Pancreas (tissue), 10 donors: ENCODE measurements at regions not wholly inside any gene's neighbourhood (a gene's known extent, or its start where the extent isn't known, plus 50 kb on each side); places are given as distances from the start of the nearest gene placed in this dataset.

Source experiments
- ATAC-seq, 4 donors: fragments of 200-7000 bp; cut with Tn5 transposase; one replicate each; pipeline versions ENCODE4 v1.8.0 to v1.9.1; 2020; ENCODE audit warnings: mild to moderate bottlenecking in 4 of 4, moderate library complexity in 4 of 4
- DNase-seq, 6 donors: peaks; one replicate each; pipeline ENCODE4 v3.0.0-alpha.2; 2020
- FAIRE-seq: peaks from 2 replicates; lab custom pipeline; 2012; peaks lifted over from hg19 to GRCh38; lab: Jason Lieb, UNC
- H3K27ac ChIP-seq, 4 donors: fragments of 200-600 bp; sonication (generic); 1 replicate in 3 of 4; 2 replicates in 1 of 4; pipeline versions ENCODE4 v1.5.0 to v1.8.0; 2020
- H3K27me3 ChIP-seq, 4 donors: fragments of 200-600 bp; one replicate each; pipeline ENCODE4 v1.8.0; 2021
- H3K36me3 ChIP-seq, 3 donors: fragments of 200-600 bp; sonication (generic) in 1 of 3; one replicate each; pipeline versions ENCODE4 v1.5.0 to v1.8.0; 2020 to 2021
- H3K4me1 ChIP-seq, 3 donors: fragments of 200-600 bp; one replicate each; pipeline ENCODE4 v1.8.0; 2021
- H3K4me3 ChIP-seq, 4 donors: fragments of 200-600 bp; sonication (generic) in 2 of 4; one replicate each; pipeline versions ENCODE4 v1.5.0 to v1.8.0; 2020 to 2021
- H3K9me3 ChIP-seq, 4 donors: fragments of 200-600 bp; one replicate each; pipeline ENCODE4 v1.8.0; 2021
- CTCF ChIP-seq, 4 donors: fragments of 200-600 bp; sonication (generic) in 3 of 4; IDR thresholded peaks; one replicate each; pipeline versions ENCODE4 v1.5.0 to v1.8.0; 2021; ENCODE audit warnings: antibody characterized with exemption in 4 of 4
- WGBS, 2 donors: extraction: QIAGEN DNeasy Blood & Tissue Kit; methylation state at CpG; one replicate each; pipeline ENCODE4 v1.1.7; 2013; 5-methylcytosine and 5-hydroxymethylcytosine counted together
- intact Hi-C, 3 donors: fragments of 100-400 bp; cut with DNase I; formaldehyde crosslinking; loops; one replicate each; pipeline versions ENCODE4 v1.11.1 to v1.14.2; 2022
- donor health status: healthy with polysubstance abuse.
- donor health status: DM: no; HTN: no; CAD: no; lungs with moderate emphysema.
- donor health status: DM: no; HTN: no; CAD: no.
- donor health status: control.
- donor health status: control.
- donor health status: Bipolar disorder and iron deficiency.
- donor health status: DM: yes; HTN: yes; CAD: no.
- donor health status: DM: no; HTN: no; CAD: no.
- donor health status: DM: no; HTN: no; CAD: no.
- donor health status: DM: yes; HTN: yes; CAD: no.

DNA sequence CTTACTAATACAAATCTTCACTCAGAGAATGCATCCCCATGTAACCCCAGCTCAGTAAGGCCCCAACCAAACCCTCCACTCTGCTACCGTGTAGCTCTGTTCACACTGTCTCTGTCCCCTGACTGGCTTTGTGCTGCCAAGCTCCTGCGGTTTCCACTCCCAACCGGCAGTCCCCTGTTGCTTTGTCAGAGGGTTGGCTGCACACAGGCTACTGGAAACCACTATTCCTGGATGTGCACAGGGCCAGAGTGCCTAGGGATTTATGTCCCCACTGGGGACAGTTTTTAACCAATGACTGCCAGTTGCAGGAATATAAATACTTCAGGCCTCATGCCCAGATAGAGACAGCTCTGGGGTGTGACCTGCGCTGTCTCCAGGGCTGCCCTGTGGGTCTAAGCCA lies 157.1 kb upstream of the C16orf82 start:
- DNase-seq = no peak
- no peak for FAIRE-seq
- no peaks in the 10 kb centered on the region for H3K36me3 ChIP-seq
- intact Hi-C loops = no loop called here
- ATAC-seq = no peak
- no peaks in the 10 kb centered on the region for H3K4me1 ChIP-seq
- no peaks in the 10 kb centered on the region for H3K27me3 ChIP-seq
- H3K27ac ChIP-seq = no peak overlapping the region
- H3K9me3 ChIP-seq = no peaks in the 10 kb centered on the region
- TF ChIP-seq CTCF (IDR thresholded peaks at IDR 0.05) = no peak
- 54 to 69% methylated on average over 4 of the region's 4 CpGs for WGBS, 2 donors
- H3K4me3 ChIP-seq = no peak overlapping the region

DNA sequence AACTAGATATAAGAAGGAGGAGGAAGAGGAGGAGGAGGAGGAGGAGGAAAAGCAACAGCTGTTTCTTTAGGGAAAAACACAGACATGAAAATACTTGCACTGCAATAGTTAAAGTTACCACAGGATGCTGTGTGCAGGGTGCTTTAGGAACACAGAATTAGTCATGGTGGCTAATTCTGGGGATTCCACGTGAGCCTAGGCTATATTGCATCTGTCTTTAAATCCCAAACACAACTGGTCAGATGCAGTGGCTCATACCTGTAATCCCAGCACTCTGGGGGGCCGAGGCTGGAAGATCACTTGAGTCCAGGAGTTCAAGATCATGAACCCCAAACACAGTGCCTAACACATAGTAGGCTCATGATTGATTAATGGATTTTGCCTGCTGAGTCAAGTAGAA lies 155.3 kb upstream of the C16orf82 start:
- 34 to 44% methylated on average over 2 of the region's 2 CpGs for WGBS, 2 donors
- no peaks in the 10 kb centered on the region for H3K4me1 ChIP-seq
- no peak for TF ChIP-seq CTCF (IDR thresholded peaks at IDR 0.05)
- H3K27me3 ChIP-seq = no peaks in the 10 kb centered on the region
- intact Hi-C loops = no loop called here
- FAIRE-seq = no peak
- no peaks in the 10 kb centered on the region for H3K9me3 ChIP-seq
- no peak overlapping the region for H3K4me3 ChIP-seq
- H3K36me3 ChIP-seq = no peaks in the 10 kb centered on the region
- ATAC-seq = no peak
- H3K27ac ChIP-seq = no peak overlapping the region
- no peak for DNase-seq

DNA sequence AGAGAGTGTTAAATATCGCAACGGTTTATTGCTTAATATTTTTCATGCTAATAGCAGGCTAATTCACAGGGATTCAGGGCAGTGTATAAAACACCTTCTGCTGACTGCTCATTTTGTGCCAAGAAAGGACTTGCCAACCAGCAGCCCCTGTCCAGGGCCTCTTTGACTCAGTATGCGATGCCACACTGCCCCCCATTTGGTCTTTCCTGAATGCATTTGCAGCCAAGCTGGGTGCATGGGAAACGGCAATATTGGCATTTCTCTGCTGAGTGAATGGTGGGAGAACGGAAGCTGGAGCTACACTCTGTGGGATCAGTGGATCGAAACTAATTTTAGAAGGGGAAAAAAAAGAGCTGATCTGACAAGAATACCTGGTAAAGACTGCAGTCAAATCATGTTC lies 152.9 kb upstream of the C16orf82 start:
- no peak for TF ChIP-seq CTCF (IDR thresholded peaks at IDR 0.05)
- H3K27ac ChIP-seq = no peak overlapping the region
- H3K4me1 ChIP-seq = no peaks in the 10 kb centered on the region
- H3K4me3 ChIP-seq = no peak overlapping the region
- FAIRE-seq = no peak
- ATAC-seq = no peak
- DNase-seq = no peak
- intact Hi-C loops = no loop called here
- no peaks in the 10 kb centered on the region for H3K9me3 ChIP-seq
- H3K36me3 ChIP-seq = no peaks in the 10 kb centered on the region
- WGBS, 2 donors = 53 to 68% methylated on average over 6 of the region's 6 CpGs
- H3K27me3 ChIP-seq = no peaks in the 10 kb centered on the region

GRCh38 chr16:26930786-26931581 lies 135.7 kb upstream of the C16orf82 start:
- no peaks in the 10 kb centered on the region for H3K27me3 ChIP-seq
- H3K4me3 ChIP-seq = no peak overlapping the region
- H3K36me3 ChIP-seq = no peaks in the 10 kb centered on the region
- no peak overlapping the region for H3K27ac ChIP-seq
- no peak for FAIRE-seq
- no peaks in the 10 kb centered on the region for H3K9me3 ChIP-seq
- no peak for TF ChIP-seq CTCF (IDR thresholded peaks at IDR 0.05)
- WGBS, 2 donors = 55 to 57% methylated on average over 10 of the region's 10 CpGs
- no peak for DNase-seq
- intact Hi-C loops = no loop called here
- no peaks in the 10 kb centered on the region for H3K4me1 ChIP-seq
- no peak for ATAC-seq

- H3K9me3 ChIP-seq = no peaks in the 10 kb centered on the region
- intact Hi-C loops = no loop called here
- H3K4me3 ChIP-seq = no peak overlapping the region
- no peaks in the 10 kb centered on the region for H3K36me3 ChIP-seq
- FAIRE-seq (no peak), ATAC-seq (no peak), DNase-seq (no peak)
- WGBS, 2 donors = 37 to 39% methylated on average over 4 of the region's 4 CpGs
- no peak for TF ChIP-seq CTCF (IDR thresholded peaks at IDR 0.05)
- H3K27ac ChIP-seq = no peak overlapping the region
- no peaks in the 10 kb centered on the region for H3K27me3 ChIP-seq
- no peaks in the 10 kb centered on the region for H3K4me1 ChIP-seq
Measured at GRCh38 chr16:26950636-26951035, 116.1 kb upstream of the C16orf82 start.
